ENCODE measurements at regions not wholly inside any gene's neighbourhood (a gene's known extent, or its start where the extent isn't known, plus 50 kb on each side); places are given as distances from the start of the nearest gene placed in this dataset.
"Not testable (repeated sequence)": the region's sequence is repeated elsewhere in the genome, so short reads cannot be mapped to it uniquely, and the experiment has no call there.

GRCh38 chr1:166471359-166471758, 304.6 kb upstream of the FAM78B start:
- Histone ChIP-seq H3K4me3 (ENCODE audit: low read depth, low read length) (no peak overlapping the region), H3K9me3 (ENCODE audit: control insufficient read depth, insufficient read depth, low read length) (no peaks in the 10 kb centered on the region), H3K4me1 (ENCODE audit: control insufficient read depth, insufficient read depth, low read length) (no peaks in the 10 kb centered on the region), H3K27ac (ENCODE audit: low read depth, low read length) (no peak overlapping the region), H3K36me3 (ENCODE audit: control insufficient read depth, insufficient read depth, low read length) (no peaks in the 10 kb centered on the region), H3K27me3 (ENCODE audit: control insufficient read depth, insufficient read depth, low read length) (no peaks in the 10 kb centered on the region)
- 82% methylated on average over 9 of the region's 9 CpGs for WGBS (ENCODE audit: insufficient coverage)
- no peak for DNase-seq (ENCODE audit: low read depth in 4 of 6, low spot score in 6 of 6)

GRCh38 chr1:166479052-166479631, 312.3 kb upstream of the FAM78B start:
- no CpG with 5 or more reads among the region's 2 CpGs for WGBS (ENCODE audit: insufficient coverage)
- Histone ChIP-seq H3K27ac (ENCODE audit: low read depth, low read length) (no peak overlapping the region), H3K4me1 (ENCODE audit: control insufficient read depth, insufficient read depth, low read length) (no peaks in the 10 kb centered on the region), H3K27me3 (ENCODE audit: control insufficient read depth, insufficient read depth, low read length) (no peaks in the 10 kb centered on the region), H3K36me3 (ENCODE audit: control insufficient read depth, insufficient read depth, low read length) (no peaks in the 10 kb centered on the region), H3K4me3 (ENCODE audit: low read depth, low read length) (no peak overlapping the region), H3K9me3 (ENCODE audit: control insufficient read depth, insufficient read depth, low read length) (no peaks in the 10 kb centered on the region)
- peak; percentile 13 to 85 (median 36) for DNase-seq (ENCODE audit: low read depth in 4 of 6, low spot score in 6 of 6)

GRCh38 chr1:166484471-166484870, 317.7 kb upstream of the FAM78B start:
- Histone ChIP-seq H3K27me3 (ENCODE audit: control insufficient read depth, insufficient read depth, low read length) (no peaks in the 10 kb centered on the region), H3K27ac (ENCODE audit: low read depth, low read length) (no peak overlapping the region), H3K4me3 (ENCODE audit: low read depth, low read length) (no peak overlapping the region), H3K4me1 (ENCODE audit: control insufficient read depth, insufficient read depth, low read length) (no peaks in the 10 kb centered on the region), H3K36me3 (ENCODE audit: control insufficient read depth, insufficient read depth, low read length) (no peaks in the 10 kb centered on the region), H3K9me3 (ENCODE audit: control insufficient read depth, insufficient read depth, low read length) (no peaks in the 10 kb centered on the region)
- DNase-seq (ENCODE audit: low read depth in 4 of 6, low spot score in 6 of 6), result no peak

GRCh38 chr1:166484871-166485270, 318.1 kb upstream of the FAM78B start:
- Histone ChIP-seq H3K27me3 (ENCODE audit: control insufficient read depth, insufficient read depth, low read length) (no peaks in the 10 kb centered on the region), H3K27ac (ENCODE audit: low read depth, low read length) (no peak overlapping the region), H3K4me1 (ENCODE audit: control insufficient read depth, insufficient read depth, low read length) (no peaks in the 10 kb centered on the region), H3K4me3 (ENCODE audit: low read depth, low read length) (no peak overlapping the region), H3K36me3 (ENCODE audit: control insufficient read depth, insufficient read depth, low read length) (no peaks in the 10 kb centered on the region), H3K9me3 (ENCODE audit: control insufficient read depth, insufficient read depth, low read length) (no peaks in the 10 kb centered on the region)
- DNase-seq (ENCODE audit: low read depth in 4 of 6, low spot score in 6 of 6), result no peak
- WGBS (ENCODE audit: insufficient coverage), result no CpG with 5 or more reads among the region's 6 CpGs

GRCh38 chr1:166485620-166486019, 318.8 kb upstream of the FAM78B start:
- no peak overlapping the region for H3K27ac ChIP-seq (ENCODE audit: low read depth, low read length)
- no peak overlapping the region for H3K4me3 ChIP-seq (ENCODE audit: low read depth, low read length)
- H3K27me3 ChIP-seq (ENCODE audit: control insufficient read depth, insufficient read depth, low read length), result no peaks in the 10 kb centered on the region
- no CpG with 5 or more reads among the region's 1 CpG for whole genome bisulfite sequencing (ENCODE audit: insufficient coverage)
- H3K9me3 ChIP-seq (ENCODE audit: control insufficient read depth, insufficient read depth, low read length), result no peaks in the 10 kb centered on the region
- no peak for DNase-seq (ENCODE audit: low read depth in 4 of 6, low spot score in 6 of 6)
- H3K4me1 ChIP-seq (ENCODE audit: control insufficient read depth, insufficient read depth, low read length), result no peaks in the 10 kb centered on the region
- H3K36me3 ChIP-seq (ENCODE audit: control insufficient read depth, insufficient read depth, low read length), result no peaks in the 10 kb centered on the region

GRCh38 chr1:166488327-166488726, 321.5 kb upstream of the FAM78B start:
- no peaks in the 10 kb centered on the region for H3K4me1 ChIP-seq (ENCODE audit: control insufficient read depth, insufficient read depth, low read length)

GRCh38 chr1:166489356-166489669, 322.5 kb upstream of the FAM78B start:
- H3K36me3 ChIP-seq (ENCODE audit: control insufficient read depth, insufficient read depth, low read length), result no peaks in the 10 kb centered on the region
- no peaks in the 10 kb centered on the region for H3K9me3 ChIP-seq (ENCODE audit: control insufficient read depth, insufficient read depth, low read length)
- WGBS (ENCODE audit: insufficient coverage), result 91% methylated on average over 1 of the region's 2 CpGs
- H3K27ac ChIP-seq (ENCODE audit: low read depth, low read length), result no peak overlapping the region
- no peaks in the 10 kb centered on the region for H3K4me1 ChIP-seq (ENCODE audit: control insufficient read depth, insufficient read depth, low read length)
- no peaks in the 10 kb centered on the region for H3K27me3 ChIP-seq (ENCODE audit: control insufficient read depth, insufficient read depth, low read length)
- H3K4me3 ChIP-seq (ENCODE audit: low read depth, low read length), result no peak overlapping the region
- DNase-seq (ENCODE audit: low read depth in 4 of 6, low spot score in 6 of 6), result no peak

More at GRCh38 chr1:166488327-166488726, 321.5 kb upstream of the FAM78B start:
- WGBS (ENCODE audit: insufficient coverage), result no CpG with 5 or more reads among the region's 2 CpGs
- Histone ChIP-seq H3K27me3 (ENCODE audit: control insufficient read depth, insufficient read depth, low read length) (no peaks in the 10 kb centered on the region), H3K4me3 (ENCODE audit: low read depth, low read length) (no peak overlapping the region), H3K27ac (ENCODE audit: low read depth, low read length) (no peak overlapping the region), H3K36me3 (ENCODE audit: control insufficient read depth, insufficient read depth, low read length) (no peaks in the 10 kb centered on the region), H3K9me3 (ENCODE audit: control insufficient read depth, insufficient read depth, low read length) (no peaks in the 10 kb centered on the region)
- no peak for DNase-seq (ENCODE audit: low read depth in 4 of 6, low spot score in 6 of 6)

- Histone ChIP-seq H3K36me3 (ENCODE audit: control insufficient read depth, insufficient read depth, low read length) (no peaks in the 10 kb centered on the region), H3K27ac (ENCODE audit: low read depth, low read length) (no peak overlapping the region), H3K27me3 (ENCODE audit: control insufficient read depth, insufficient read depth, low read length) (no peaks in the 10 kb centered on the region), H3K4me3 (ENCODE audit: low read depth, low read length) (no peak overlapping the region), H3K9me3 (ENCODE audit: control insufficient read depth, insufficient read depth, low read length) (no peaks in the 10 kb centered on the region), H3K4me1 (ENCODE audit: control insufficient read depth, insufficient read depth, low read length) (no peaks in the 10 kb centered on the region)
- WGBS (ENCODE audit: insufficient coverage), result 91% methylated on average over 12 of the region's 17 CpGs
- DNase-seq (ENCODE audit: low read depth in 4 of 6, low spot score in 6 of 6), result no peak
Observed at GRCh38 chr1:166489670-166490436, 323.1 kb upstream of the FAM78B start.

GRCh38 chr1:166490437-166490991, 323.7 kb upstream of the FAM78B start:
- no peak overlapping the region for H3K27ac ChIP-seq (ENCODE audit: low read depth, low read length)
- no peaks in the 10 kb centered on the region for H3K4me1 ChIP-seq (ENCODE audit: control insufficient read depth, insufficient read depth, low read length)
- no peak for DNase-seq (ENCODE audit: low read depth in 4 of 6, low spot score in 6 of 6)
- 93% methylated on average over 3 of the region's 5 CpGs for WGBS (ENCODE audit: insufficient coverage)
- no peaks in the 10 kb centered on the region for H3K9me3 ChIP-seq (ENCODE audit: control insufficient read depth, insufficient read depth, low read length)
- no peaks in the 10 kb centered on the region for H3K36me3 ChIP-seq (ENCODE audit: control insufficient read depth, insufficient read depth, low read length)
- H3K27me3 ChIP-seq (ENCODE audit: control insufficient read depth, insufficient read depth, low read length), result no peaks in the 10 kb centered on the region
- no peak overlapping the region for H3K4me3 ChIP-seq (ENCODE audit: low read depth, low read length)

GRCh38 chr1:166493765-166494164, 327.0 kb upstream of the FAM78B start:
- not testable (repeated sequence) for H3K27me3 ChIP-seq (ENCODE audit: control insufficient read depth, insufficient read depth, low read length); H3K36me3 ChIP-seq (ENCODE audit: control insufficient read depth, insufficient read depth, low read length); DNase-seq (ENCODE audit: low read depth in 4 of 6, low spot score in 6 of 6); H3K27ac ChIP-seq (ENCODE audit: low read depth, low read length); H3K4me1 ChIP-seq (ENCODE audit: control insufficient read depth, insufficient read depth, low read length); H3K9me3 ChIP-seq (ENCODE audit: control insufficient read depth, insufficient read depth, low read length); H3K4me3 ChIP-seq (ENCODE audit: low read depth, low read length)
- no CpG with 5 or more reads among the region's 2 CpGs for WGBS (ENCODE audit: insufficient coverage)
